ENCODE measurements at regions not wholly inside any gene's neighbourhood (a gene's known extent, or its start where the extent isn't known, plus 50 kb on each side); places are given as distances from the start of the nearest gene placed in this dataset.

DNA sequence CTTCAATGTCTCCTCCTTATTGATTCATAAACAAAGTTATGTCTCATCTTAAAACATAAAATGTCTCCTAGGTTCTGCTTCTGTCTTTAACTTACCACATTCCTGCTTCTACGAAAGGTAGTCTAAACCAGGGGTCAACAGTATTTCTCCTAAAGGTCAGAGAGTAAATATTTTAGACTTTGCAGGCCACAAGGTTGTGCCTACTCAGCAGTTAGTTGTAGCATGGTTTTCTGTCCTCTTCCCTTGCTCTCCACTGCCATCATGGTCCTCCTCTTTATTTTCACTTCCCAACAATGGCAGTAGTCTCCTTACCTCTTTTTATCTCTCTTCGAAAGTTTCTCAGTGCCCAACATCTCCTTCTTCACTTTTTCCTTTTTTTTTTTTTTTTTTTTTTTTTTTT lies 68.3 kb upstream of the LRP1B start:
- no peak overlapping the region for H3K4me3 ChIP-seq
- DNase-seq (ENCODE audit: low spot score): no peak

GRCh38 chr2:142190805-142191204 lies 60.0 kb upstream of the LRP1B start:
- H3K4me1 ChIP-seq (replicated peaks): no peaks in the 10 kb centered on the region
- no peaks in the 10 kb centered on the region for H3K36me3 ChIP-seq
- no peak for DNase-seq (ENCODE audit: low spot score)
- H3K9me3 ChIP-seq: no peaks in the 10 kb centered on the region
- WGBS: 50% methylated on average over 1 of the region's 1 CpG
- no peak overlapping the region for H3K27ac ChIP-seq
- H3K27me3 ChIP-seq (replicated peaks; ENCODE audit: insufficient read depth): no peaks in the 10 kb centered on the region
- H3K4me3 ChIP-seq: no peak overlapping the region
- intact Hi-C loops (cut with DNase I): no loop called here
- TF ChIP-seq POLR2A (IDR thresholded peaks at IDR 0.05) (no peak), POLR2AphosphoS5 (IDR thresholded peaks at IDR 0.05) (no peak), CTCF (IDR thresholded peaks at IDR 0.05) (no peak)

More for the DNA sequence above, 68.3 kb upstream of the LRP1B start:
- no peaks in the 10 kb centered on the region for H3K9me3 ChIP-seq
- H3K36me3 ChIP-seq: no peaks in the 10 kb centered on the region
- TF ChIP-seq POLR2A (IDR thresholded peaks at IDR 0.05) (no peak), CTCF (IDR thresholded peaks at IDR 0.05) (no peak), POLR2AphosphoS5 (IDR thresholded peaks at IDR 0.05) (no peak)
- no peak overlapping the region for H3K27ac ChIP-seq
- no peaks in the 10 kb centered on the region for H3K4me1 ChIP-seq (replicated peaks)
- WGBS: 91% methylated on average over 2 of the region's 2 CpGs
- intact Hi-C loops (cut with DNase I): no loop called here
- H3K27me3 ChIP-seq (replicated peaks; ENCODE audit: insufficient read depth): no peaks in the 10 kb centered on the region

- no peaks in the 10 kb centered on the region for H3K36me3 ChIP-seq
- no peaks in the 10 kb centered on the region for H3K9me3 ChIP-seq
- TF ChIP-seq POLR2A (IDR thresholded peaks at IDR 0.05) (no peak), CTCF (IDR thresholded peaks at IDR 0.05) (no peak), POLR2AphosphoS5 (IDR thresholded peaks at IDR 0.05) (no peak)
- H3K27me3 ChIP-seq (replicated peaks; ENCODE audit: insufficient read depth): no peaks in the 10 kb centered on the region
- 65% methylated on average over 1 of the region's 1 CpG for WGBS
- DNase-seq (ENCODE audit: low spot score): no peak
- no peaks in the 10 kb centered on the region for H3K4me1 ChIP-seq (replicated peaks)
- intact Hi-C loops (cut with DNase I): no loop called here
- no peak overlapping the region for H3K4me3 ChIP-seq
- no peak overlapping the region for H3K27ac ChIP-seq
Observed at GRCh38 chr2:142189501-142189900, 58.7 kb upstream of the LRP1B start.

- 97% methylated on average over 1 of the region's 1 CpG for WGBS
- TF ChIP-seq POLR2AphosphoS5 (IDR thresholded peaks at IDR 0.05) (no peak), CTCF (IDR thresholded peaks at IDR 0.05) (no peak), POLR2A (IDR thresholded peaks at IDR 0.05) (no peak)
- H3K9me3 ChIP-seq: no peaks in the 10 kb centered on the region
- no peak overlapping the region for H3K27ac ChIP-seq
- no peaks in the 10 kb centered on the region for H3K4me1 ChIP-seq (replicated peaks)
- no peaks in the 10 kb centered on the region for H3K36me3 ChIP-seq
- no peaks in the 10 kb centered on the region for H3K27me3 ChIP-seq (replicated peaks; ENCODE audit: insufficient read depth)
- no peak for DNase-seq (ENCODE audit: low spot score)
- intact Hi-C loops (cut with DNase I): no loop called here
- H3K4me3 ChIP-seq: no peak overlapping the region
Observed at GRCh38 chr2:142188562-142188961, 57.7 kb upstream of the LRP1B start.

DNA sequence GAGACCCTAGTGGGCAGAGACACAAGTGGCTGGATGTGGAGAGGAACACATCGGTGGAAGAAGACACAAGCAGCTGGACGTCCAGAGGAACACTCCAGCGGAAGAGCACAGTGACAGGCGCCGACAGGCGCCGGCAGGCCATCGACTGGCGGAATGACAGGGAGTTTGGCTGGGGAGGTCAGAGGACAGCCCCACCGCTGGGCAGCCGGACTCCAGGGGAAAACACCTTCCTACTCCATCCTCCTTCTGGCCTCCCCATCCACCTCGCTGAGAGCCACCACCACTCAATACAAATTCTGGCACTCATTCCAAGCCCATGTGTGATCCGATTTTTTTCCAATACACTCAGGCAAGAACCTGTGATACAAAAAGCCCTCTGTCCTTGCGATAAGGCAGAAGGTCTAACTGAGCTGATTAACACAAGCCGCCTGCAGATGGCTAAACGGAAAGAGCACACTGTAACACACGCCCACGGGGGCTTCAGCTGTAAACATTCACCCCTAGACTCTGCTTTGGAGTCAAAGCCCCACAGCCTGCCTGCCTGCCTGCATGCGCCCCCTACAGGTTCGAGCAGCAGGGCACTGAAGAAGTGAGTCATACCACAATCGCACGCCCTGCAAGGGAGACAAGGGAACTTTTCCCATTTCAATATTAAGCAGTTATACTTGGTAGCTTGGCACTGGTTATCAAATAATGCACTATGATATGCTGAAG lies 50.2 kb upstream of the LRP1B start:
- no peaks in the 10 kb centered on the region for H3K9me3 ChIP-seq
- no peak overlapping the region for H3K27ac ChIP-seq
- DNase-seq (ENCODE audit: low spot score): no peak
- 61% methylated on average over 22 of the region's 22 CpGs for WGBS
- no peaks in the 10 kb centered on the region for H3K4me1 ChIP-seq (replicated peaks)
- no peak overlapping the region for H3K4me3 ChIP-seq
- H3K27me3 ChIP-seq (replicated peaks; ENCODE audit: insufficient read depth): no peaks in the 10 kb centered on the region
- no peaks in the 10 kb centered on the region for H3K36me3 ChIP-seq
- intact Hi-C loops (cut with DNase I): no loop called here
- TF ChIP-seq CTCF (IDR thresholded peaks at IDR 0.05): no peak
- no peak for TF ChIP-seq POLR2AphosphoS5 (IDR thresholded peaks at IDR 0.05)
- TF ChIP-seq POLR2A (IDR thresholded peaks at IDR 0.05): no peak
